GM21825 (cell line): ENCODE measurements at regions not wholly inside any gene's neighbourhood (a gene's known extent, or its start where the extent isn't known, plus 50 kb on each side); places are given as distances from the start of the nearest gene placed in this dataset.

Experiments
- ATAC-seq: cut with Tn5 transposase; IDR thresholded peaks from one replicate; pipeline ENCODE4 v1.9.1; 2021; ENCODE audit warnings: mild to moderate bottlenecking, moderate library complexity; ENCODE audit not compliant: unreplicated experiment

GRCh38 chr21:27403011-27403410, 436.1 kb upstream of the ADAMTS5 start:
- no peak for ATAC-seq

DNA sequence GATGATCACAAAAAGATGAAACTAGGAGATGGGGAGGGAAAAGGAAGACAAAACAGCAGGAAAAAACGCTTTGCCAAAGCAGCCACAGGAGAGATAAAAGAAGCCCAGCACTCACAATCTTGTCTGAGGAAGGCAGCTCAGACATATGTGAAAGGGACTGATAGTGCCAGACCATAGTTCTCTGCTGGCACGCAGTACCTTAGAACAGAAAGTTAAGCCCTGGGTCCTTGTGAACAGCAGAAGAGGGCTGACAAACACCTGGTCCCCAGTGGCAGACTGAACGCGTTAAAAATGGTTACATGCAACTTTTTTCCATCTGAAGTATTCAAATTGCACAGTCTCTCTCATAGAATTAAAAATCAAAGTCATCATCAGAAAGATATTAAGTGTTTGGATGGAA, 433.2 kb upstream of the ADAMTS5 start:
- ATAC-seq: no peak

GRCh38 chr21:27397578-27397977, 430.7 kb upstream of the ADAMTS5 start:
- no peak for ATAC-seq

GRCh38 chr21:27393726-27394125, 426.8 kb upstream of the ADAMTS5 start:
- no peak for ATAC-seq

DNA sequence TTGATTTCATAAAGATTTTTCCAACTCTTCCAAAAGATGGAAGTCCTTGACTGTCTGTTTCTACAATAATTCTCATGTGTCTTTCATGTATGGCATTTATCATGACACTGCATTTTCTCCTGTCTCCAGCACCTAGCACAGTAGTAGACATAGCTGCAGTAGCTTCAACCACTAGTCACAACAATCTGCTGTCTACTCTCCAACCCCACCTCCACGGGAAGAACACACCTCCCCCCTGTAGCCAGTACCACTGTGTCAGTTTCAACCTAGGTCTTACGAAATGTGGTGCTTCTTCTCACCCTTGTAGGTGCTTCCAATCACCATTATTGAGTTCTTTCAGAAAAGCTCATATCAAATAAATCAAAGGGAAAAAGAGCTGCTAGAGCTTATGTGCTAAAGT, 425.1 kb upstream of the ADAMTS5 start:
- ATAC-seq: no peak

DNA sequence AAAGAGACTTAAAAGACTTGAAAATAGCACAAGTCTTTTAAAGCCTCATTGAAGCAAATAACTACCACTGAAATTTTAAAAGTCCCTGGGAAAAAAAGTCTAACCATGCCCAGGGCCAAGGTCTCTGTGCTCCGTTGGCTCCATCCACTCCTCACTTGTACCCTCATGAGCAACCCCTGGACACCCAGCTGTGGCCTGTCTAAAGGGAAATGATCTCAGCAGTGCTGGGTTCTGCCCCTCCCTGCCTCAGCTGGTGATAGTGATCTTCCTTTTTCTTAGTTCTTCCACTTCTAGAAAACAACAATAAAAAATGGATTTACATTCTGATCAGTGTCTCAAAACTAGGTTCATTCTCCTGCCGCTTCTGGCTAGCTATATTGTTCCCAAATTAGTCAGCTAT, 423.5 kb upstream of the ADAMTS5 start:
- no peak for ATAC-seq

- no peak for ATAC-seq
Measured at GRCh38 chr21:27388825-27389224, 421.9 kb upstream of the ADAMTS5 start.

DNA sequence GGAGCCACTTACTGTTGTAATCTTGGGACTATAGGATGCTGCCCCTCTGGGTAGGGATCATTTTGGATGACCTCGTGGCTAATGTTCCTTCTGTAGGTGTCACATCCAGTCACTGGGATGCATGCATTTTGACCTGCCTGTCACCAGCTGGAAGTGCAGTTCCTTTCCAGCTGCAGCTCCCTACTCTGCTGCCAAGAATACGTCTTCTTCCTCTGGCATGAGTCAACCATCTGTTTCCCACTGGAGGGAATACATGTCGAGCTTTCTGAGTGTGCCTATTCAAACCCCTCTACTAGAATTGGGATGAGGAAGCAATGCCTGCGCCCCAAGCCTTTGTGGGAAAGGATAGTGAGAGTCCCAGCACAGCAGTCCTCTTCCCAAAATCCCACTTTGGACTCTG, 415.5 kb upstream of the ADAMTS5 start:
- ATAC-seq: no peak

GRCh38 chr21:27380303-27380702, 413.4 kb upstream of the ADAMTS5 start:
- no peak for ATAC-seq

GRCh38 chr21:27379354-27379753, 412.5 kb upstream of the ADAMTS5 start:
- ATAC-seq: no peak

GRCh38 chr21:27372381-27372780, 405.5 kb upstream of the ADAMTS5 start:
- ATAC-seq: no peak

- no peak for ATAC-seq
Measured at GRCh38 chr21:27371975-27372331, 405.1 kb upstream of the ADAMTS5 start.

- ATAC-seq: no peak
Measured at GRCh38 chr21:27371115-27371974, 404.5 kb upstream of the ADAMTS5 start.

GRCh38 chr21:27369978-27370571, 403.2 kb upstream of the ADAMTS5 start:
- ATAC-seq: no peak

GRCh38 chr21:27369234-27369633, 402.3 kb upstream of the ADAMTS5 start:
- no peak for ATAC-seq

GRCh38 chr21:27366646-27367235, 399.9 kb upstream of the ADAMTS5 start:
- ATAC-seq: no peak

- ATAC-seq: no peak
Measured at GRCh38 chr21:27366036-27366435, 399.1 kb upstream of the ADAMTS5 start.

GRCh38 chr21:27365394-27365793, 398.5 kb upstream of the ADAMTS5 start:
- ATAC-seq: no peak

DNA sequence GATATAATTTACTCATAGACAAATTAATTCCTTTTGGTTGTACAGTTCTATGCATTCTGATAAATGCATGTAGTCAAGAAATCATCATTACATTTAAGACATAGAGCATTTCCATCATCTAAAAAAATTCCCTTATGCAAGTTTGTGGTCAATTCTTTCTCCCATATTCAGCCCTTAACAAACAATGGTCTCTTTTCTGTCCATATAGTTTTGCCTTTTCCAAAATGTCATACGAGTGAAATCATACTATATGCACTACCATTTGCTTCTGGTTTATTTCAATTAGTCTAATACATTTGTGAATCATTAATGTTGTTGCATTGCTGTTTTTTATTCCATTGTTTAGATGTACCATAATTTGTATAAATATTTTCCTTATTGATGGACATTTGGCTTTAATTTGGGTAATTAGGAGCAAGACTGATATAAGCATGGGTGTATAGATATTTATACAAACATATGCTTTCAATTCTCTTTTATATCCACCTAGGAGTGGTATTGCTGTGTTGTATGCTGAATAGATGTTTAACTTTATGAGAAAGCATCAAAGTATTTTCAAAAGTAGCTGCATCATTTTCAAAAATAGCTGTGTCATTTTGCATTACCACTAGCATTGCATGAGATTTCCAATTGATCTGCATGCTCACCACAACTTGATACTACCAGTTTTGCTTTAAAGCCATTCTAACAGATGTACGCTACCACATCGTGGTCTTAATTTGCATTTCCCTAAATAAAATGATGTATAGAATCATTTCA, 397.0 kb upstream of the ADAMTS5 start:
- no peak for ATAC-seq

GRCh38 chr21:27362249-27362648, 395.4 kb upstream of the ADAMTS5 start:
- ATAC-seq: no peak

DNA sequence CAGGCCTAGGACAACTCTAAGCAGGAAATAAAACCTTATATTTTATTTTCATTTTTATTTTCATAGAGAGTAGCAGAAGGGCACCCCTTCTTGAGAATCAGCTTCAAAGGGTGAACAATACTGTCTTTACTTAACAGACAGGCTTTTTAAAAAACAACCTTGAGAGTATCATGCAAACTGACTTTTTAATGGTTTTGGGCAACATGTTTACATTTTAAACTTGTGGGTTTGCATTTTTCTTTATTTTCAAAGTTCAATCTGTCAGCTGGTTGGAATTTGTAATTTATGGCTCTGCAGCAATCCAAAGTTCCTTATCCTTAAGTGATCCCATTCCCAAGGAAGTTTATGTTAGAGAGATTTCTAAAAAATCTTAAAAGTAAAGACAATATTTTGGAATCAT, 392.3 kb upstream of the ADAMTS5 start:
- no peak for ATAC-seq

- ATAC-seq: no peak
Measured at GRCh38 chr21:27352885-27353284, 386.0 kb upstream of the ADAMTS5 start.
